A549 (cell line): ENCODE measurements at regions not wholly inside any gene's neighbourhood (a gene's known extent, or its start where the extent isn't known, plus 50 kb on each side); places are given as distances from the start of the nearest gene placed in this dataset.

Experiments
- ATAC-seq, 2 experiments: fragments of 200-7000 bp in 1 of 2; fragments of >200 bp in 1 of 2; cut with Nextera tagmentation in 1 of 2; cut with Tn5 transposase in 1 of 2; 3 replicates each; pipeline versions ENCODE4 v1.8.0 to v1.9.1; 2018 to 2020; ENCODE audit warnings: mild to moderate bottlenecking in 1 of 2, moderate library complexity in 1 of 2
- CTCF ChIA-PET: fragments of 300-600 bp; sonication (Branson Sonifier 250); formaldehyde crosslinking; extraction: SDS; loops from one replicate; lab custom pipeline; 2021; ENCODE audit warnings: antibody characterized with exemption, inconsistent platforms; lab: Yijun Ruan, JAX
- POLR2A ChIA-PET: fragments of 350-600 bp; formaldehyde crosslinking; extraction: SDS; loops from one replicate; lab custom pipeline; 2021; ENCODE audit warnings: antibody characterized with exemption, inconsistent platforms; lab: Yijun Ruan, JAX
- DNase-seq, 2 experiments: peaks; one replicate each; pipeline versions ENCODE4 v3.0.0 to v3.0.0-alpha.2; 2011 to 2016; ENCODE audit warnings: low read depth in 1 of 2, low spot score in 1 of 2
- FAIRE-seq: peaks from 2 replicates; lab custom pipeline; 2011; peaks lifted over from hg19 to GRCh38; lab: Jason Lieb, UNC
- H3K27ac ChIP-seq, 2 experiments: fragments of >200 bp; sonication (Bioruptor Twin); formaldehyde crosslinking; 3 replicates each; pipeline ENCODE4 v1.5.1; 2016 to 2017
- H3K4me1 ChIP-seq: fragments of >200 bp; sonication (Bioruptor Twin); formaldehyde crosslinking; 3 replicates; pipeline ENCODE4 v1.6.1; 2016
- H3K4me2 ChIP-seq: fragments of >200 bp; sonication (Bioruptor Twin); formaldehyde crosslinking; 3 replicates; pipeline ENCODE4 v1.6.1; 2016
- H3K4me3 ChIP-seq: fragments of >200 bp; sonication (Bioruptor Twin); formaldehyde crosslinking; 3 replicates; pipeline ENCODE4 v1.5.1; 2016
- H3K9me3 ChIP-seq: fragments of >200 bp; sonication (Bioruptor Twin); formaldehyde crosslinking; 3 replicates; pipeline ENCODE4 v1.6.1; 2016
- BHLHE40 ChIP-seq: IDR thresholded peaks from 2 replicates; pipeline ENCODE4 v1.6.1; 2012; ENCODE audit warnings: low read depth, low read length, inconsistent platforms
- CBX8 ChIP-seq: fragments of 200-600 bp; sonication (generic); IDR thresholded peaks from 2 replicates; pipeline ENCODE4 v1.6.1; 2016
- CHD2 ChIP-seq: fragments of 150-350 bp; IDR thresholded peaks from 2 replicates; pipeline ENCODE4 v1.6.1; 2014; ENCODE audit warnings: low read length; ENCODE audit not compliant: partially characterized antibody
- EHF ChIP-seq: fragments of 250-450 bp; sonication (Bioruptor Pico); IDR thresholded peaks from 2 replicates; pipeline ENCODE4 v1.5.0; 2020; ENCODE audit warnings: mild to moderate bottlenecking
- ESRRA ChIP-seq: fragments of 150-350 bp; IDR thresholded peaks from 2 replicates; pipeline ENCODE4 v1.6.1; 2014; ENCODE audit warnings: mild to moderate bottlenecking, low read length, borderline replicate concordance
- FOSL2 ChIP-seq, 2 experiments: fragments of 450-650 bp in 1 of 2; fragments of >200 bp in 1 of 2; sonication (Bioruptor Twin) in 1 of 2; formaldehyde crosslinking; IDR thresholded peaks; 2 replicates each; pipeline versions ENCODE4 v1.5.0 to v1.6.1; 2016 to 2020; ENCODE audit warnings: mild to moderate bottlenecking in 1 of 2, moderate library complexity in 1 of 2
- GATA3 ChIP-seq: IDR thresholded peaks from 2 replicates; pipeline ENCODE4 v1.6.1; 2012; ENCODE audit warnings: borderline replicate concordance
- HEYL ChIP-seq: fragments of 250-450 bp; sonication (Bioruptor Pico); IDR thresholded peaks from 2 replicates; pipeline ENCODE4 v1.8.0; 2021; ENCODE audit warnings: mild to moderate bottlenecking, moderate library complexity
- MAFK ChIP-seq: fragments of 450-650 bp; IDR thresholded peaks from 2 replicates; pipeline ENCODE4 v1.6.1; 2014; ENCODE audit not compliant: partially characterized antibody
- NPAS2 ChIP-seq: fragments of 250-450 bp; sonication (Bioruptor Pico); IDR thresholded peaks from 2 replicates; pipeline ENCODE4 v1.8.0; 2022; ENCODE audit warnings: mild to moderate bottlenecking, moderate library complexity, borderline replicate concordance
- NR3C1 ChIP-seq: fragments of >200 bp; sonication (Bioruptor Twin); formaldehyde crosslinking; IDR thresholded peaks from 3 replicates; pipeline ENCODE4 v1.6.1; 2017
- PHF8 ChIP-seq: fragments of 200-600 bp; sonication (generic); IDR thresholded peaks from 2 replicates; pipeline ENCODE4 v1.6.1; 2016; ENCODE audit warnings: low read depth, mild to moderate bottlenecking, antibody characterized with exemption, moderate library complexity, borderline replicate concordance
- POLR2A ChIP-seq: IDR thresholded peaks from 2 replicates; pipeline ENCODE4 v1.6.1; 2012; ENCODE audit warnings: mild to moderate bottlenecking, low read length
- POLR2AphosphoS2 ChIP-seq: conservative IDR thresholded peaks from 2 replicates; pipeline ENCODE4 v1.6.1; 2012; ENCODE audit warnings: low read length, improper control_type of control experiment, inconsistent platforms
- RAD21 ChIP-seq, 2 experiments: fragments of >200 bp in 1 of 2; sonication (Bioruptor Twin) in 1 of 2; formaldehyde crosslinking in 1 of 2; IDR thresholded peaks in 1 of 2; conservative IDR thresholded peaks in 1 of 2; 2 replicates in 1 of 2; 3 replicates in 1 of 2; pipeline ENCODE4 v1.6.1; 2012 to 2018; ENCODE audit warnings: inconsistent platforms in 1 of 2
- RFX5 ChIP-seq: fragments of 450-650 bp; IDR thresholded peaks from 2 replicates; pipeline ENCODE4 v1.7.1; 2014; ENCODE audit warnings: antibody characterized with exemption, mild to moderate bottlenecking, moderate library complexity
- RNF2 ChIP-seq: fragments of 200-600 bp; sonication (generic); IDR thresholded peaks from 2 replicates; pipeline ENCODE4 v1.6.1; 2016; ENCODE audit warnings: low read depth, mild to moderate bottlenecking, antibody characterized with exemption, moderate library complexity, borderline replicate concordance
- SMC3 ChIP-seq: fragments of >200 bp; sonication (Bioruptor Twin); formaldehyde crosslinking; IDR thresholded peaks from 3 replicates; pipeline ENCODE4 v1.6.1; 2018; ENCODE audit warnings: inconsistent platforms
- ZC3H11A ChIP-seq: fragments of 450-650 bp; IDR thresholded peaks from 2 replicates; pipeline ENCODE4 v1.6.1; 2014; ENCODE audit warnings: antibody characterized with exemption, mild to moderate bottlenecking
- WGBS: methylation state at CpG from one replicate; pipeline ENCODE4 v1.1.6; 2017; ENCODE audit errors: missing lambda C conversion rate; 5-methylcytosine and 5-hydroxymethylcytosine counted together
- TF ChIP-seq, protein P1 (sequence below): fragments of 450-650 bp; IDR thresholded peaks from 2 replicates; pipeline ENCODE4 v1.6.1; 2014; ENCODE audit warnings: antibody characterized with exemption
- TF ChIP-seq, protein P2 (sequence below): fragments of 250-450 bp; sonication (Bioruptor Pico); IDR thresholded peaks from 2 replicates; pipeline ENCODE4 v1.5.0; 2021; ENCODE audit warnings: mild to moderate bottlenecking, moderate library complexity, borderline replicate concordance
- TF ChIP-seq, protein P3 (sequence below): fragments of 200-600 bp; sonication (generic); IDR thresholded peaks from 2 replicates; pipeline ENCODE4 v1.6.1; 2016; ENCODE audit warnings: antibody characterized with exemption, mild to moderate bottlenecking, moderate library complexity

DNA sequence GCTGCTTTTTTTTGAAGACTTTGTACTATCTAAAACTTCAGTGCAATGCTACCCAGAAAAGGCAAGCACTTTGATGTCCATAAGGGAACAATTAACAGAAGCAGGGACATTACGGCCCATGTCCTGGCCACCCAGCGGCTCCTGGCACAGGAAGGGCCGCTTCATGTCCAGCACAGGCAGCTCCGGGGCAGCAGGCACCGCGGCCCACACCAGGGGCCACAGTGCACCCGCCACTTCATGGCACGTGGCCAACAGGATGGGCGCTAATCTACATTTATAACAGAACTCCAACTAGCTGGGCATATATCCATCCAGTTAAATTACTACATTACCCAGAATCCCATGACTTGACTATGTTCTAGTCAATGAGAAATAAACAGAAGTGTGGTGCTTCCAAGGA is 198.2 kb upstream of the ID4 start (continued):
- TF ChIP-seq NPAS2: no peak
- TF ChIP-seq, protein P1, sequence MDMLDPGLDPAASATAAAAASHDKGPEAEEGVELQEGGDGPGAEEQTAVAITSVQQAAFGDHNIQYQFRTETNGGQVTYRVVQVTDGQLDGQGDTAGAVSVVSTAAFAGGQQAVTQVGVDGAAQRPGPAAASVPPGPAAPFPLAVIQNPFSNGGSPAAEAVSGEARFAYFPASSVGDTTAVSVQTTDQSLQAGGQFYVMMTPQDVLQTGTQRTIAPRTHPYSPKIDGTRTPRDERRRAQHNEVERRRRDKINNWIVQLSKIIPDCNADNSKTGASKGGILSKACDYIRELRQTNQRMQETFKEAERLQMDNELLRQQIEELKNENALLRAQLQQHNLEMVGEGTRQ: no peak
- TF ChIP-seq CHD2: no peak

DNA sequence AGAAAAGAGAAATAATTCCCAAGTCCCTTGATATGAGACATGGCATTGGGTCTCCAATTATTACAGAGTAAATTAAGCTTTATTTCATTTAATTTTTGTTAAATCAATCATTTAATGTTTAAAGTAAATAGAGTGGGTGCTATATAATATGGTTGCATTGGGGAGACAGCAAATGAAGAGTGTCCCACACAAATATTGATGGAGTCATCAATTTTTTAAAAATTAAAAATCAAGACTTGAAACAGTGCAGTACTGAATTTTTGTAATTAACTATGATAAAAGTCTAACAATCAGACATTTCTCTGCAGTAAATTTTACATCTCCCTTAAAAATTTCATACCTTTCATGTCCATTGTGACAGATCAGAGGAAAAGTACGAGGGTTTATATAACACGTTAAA is 193.9 kb upstream of the ID4 start:
- Histone ChIP-seq H3K4me3 (no peak overlapping the region), H3K27ac (no peak overlapping the region), H3K4me2 (no peak overlapping the region), H3K9me3 (no peaks in the 10 kb centered on the region), H3K4me1 (no peaks in the 10 kb centered on the region)
- no peak for FAIRE-seq
- TF ChIP-seq RNF2 (no peak), MAFK (peak; percentile 27), RFX5 (no peak), POLR2AphosphoS2 (no peak), POLR2A (no peak), BHLHE40 (no peak)
- CTCF ChIA-PET: interaction anchor here (1.0 kb wide), 1 partner anchor 55 kb away, joined by 5 read pairs; no protein-coding TSS in a partner anchor
- no peak for ATAC-seq
- POLR2A ChIA-PET: no interaction called here
- 75% methylated on average over 2 of the region's 2 CpGs for WGBS
- no peak for DNase-seq

DNA sequence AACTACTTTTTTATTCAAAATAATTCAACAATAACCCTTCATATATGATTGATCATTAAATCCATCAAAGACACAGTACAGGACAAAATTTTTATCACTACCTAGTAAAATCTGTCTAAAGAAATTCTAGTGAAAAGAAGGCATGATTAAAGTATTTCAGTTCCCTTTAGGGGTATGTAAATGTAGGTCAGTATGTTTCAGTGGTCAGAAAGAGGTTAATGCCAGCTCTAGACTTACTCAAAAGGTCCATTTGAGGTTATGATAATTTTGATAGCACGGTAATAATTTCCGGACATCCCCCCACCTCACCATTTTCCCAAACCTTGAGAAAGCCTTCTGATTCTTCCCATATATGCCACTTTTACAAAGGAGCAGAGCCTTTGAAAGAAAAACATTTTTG is 193.5 kb upstream of the ID4 start:
- POLR2A ChIA-PET: no interaction called here
- CTCF ChIA-PET: interaction anchor here (1.0 kb wide), 1 partner anchor 56 kb away, joined by 5 read pairs; no protein-coding TSS in a partner anchor

DNA sequence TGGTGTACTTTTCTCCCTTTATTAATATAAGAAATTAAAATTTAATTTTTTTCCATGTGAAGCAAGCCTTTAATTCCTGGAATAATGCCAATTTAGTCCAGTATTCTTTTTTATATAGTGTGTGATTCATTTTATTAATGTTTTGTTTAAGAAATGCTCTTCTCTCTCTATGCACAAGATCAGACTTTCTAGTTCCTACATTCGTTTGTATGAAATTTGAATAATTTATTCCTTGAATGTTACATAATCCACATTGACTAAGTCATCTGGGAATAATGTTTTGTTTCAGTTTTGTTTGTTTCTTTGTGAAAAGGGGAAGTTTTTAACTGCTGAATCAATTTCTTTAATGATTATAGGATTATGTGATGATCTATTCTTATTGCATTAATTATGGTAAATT is 181.4 kb upstream of the ID4 start:
- no peak for FAIRE-seq
- no peak for ATAC-seq
- 24% methylated on average over 1 of the region's 1 CpG for WGBS
- Histone ChIP-seq H3K4me2 (no peak overlapping the region), H3K27ac (no peak overlapping the region), H3K9me3 (no peaks in the 10 kb centered on the region), H3K4me3 (no peak overlapping the region), H3K4me1 (no peaks in the 10 kb centered on the region)
- TF ChIP-seq RAD21 (conservative IDR thresholded peaks at IDR 0.05 in 1 of 2, IDR thresholded peaks at IDR 0.05 in 1 of 2) (no peak), ZC3H11A (no peak), CHD2 (no peak), RFX5 (no peak), NR3C1 (no peak), SMC3 (no peak), ESRRA (no peak), FOSL2 (IDR thresholded peaks at IDR 0.05) (no peak), FOSL2 (CRISPR knock-in tag; IDR thresholded peaks at IDR 0.05) (no peak), CBX8 (no peak)
- TF ChIP-seq, protein P2, sequence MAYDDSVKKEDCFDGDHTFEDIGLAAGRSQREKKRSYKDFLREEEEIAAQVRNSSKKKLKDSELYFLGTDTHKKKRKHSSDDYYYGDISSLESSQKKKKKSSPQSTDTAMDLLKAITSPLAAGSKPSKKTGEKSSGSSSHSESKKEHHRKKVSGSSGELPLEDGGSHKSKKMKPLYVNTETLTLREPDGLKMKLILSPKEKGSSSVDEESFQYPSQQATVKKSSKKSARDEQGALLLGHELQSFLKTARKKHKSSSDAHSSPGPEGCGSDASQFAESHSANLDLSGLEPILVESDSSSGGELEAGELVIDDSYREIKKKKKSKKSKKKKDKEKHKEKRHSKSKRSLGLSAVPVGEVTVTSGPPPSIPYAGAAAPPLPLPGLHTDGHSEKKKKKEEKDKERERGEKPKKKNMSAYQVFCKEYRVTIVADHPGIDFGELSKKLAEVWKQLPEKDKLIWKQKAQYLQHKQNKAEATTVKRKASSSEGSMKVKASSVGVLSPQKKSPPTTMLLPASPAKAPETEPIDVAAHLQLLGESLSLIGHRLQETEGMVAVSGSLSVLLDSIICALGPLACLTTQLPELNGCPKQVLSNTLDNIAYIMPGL: no peak
- TF ChIP-seq, protein P1: no peak
- ChIA-PET POLR2A (no interaction called here), CTCF (no interaction called here)
- no peak for DNase-seq

More for the DNA sequence above, 193.5 kb upstream of the ID4 start:
- no peak for FAIRE-seq
- Histone ChIP-seq H3K4me3 (no peak overlapping the region), H3K9me3 (no peaks in the 10 kb centered on the region), H3K27ac (no peak overlapping the region), H3K4me2 (no peak overlapping the region), H3K4me1 (no peaks in the 10 kb centered on the region)
- ATAC-seq: no peak
- DNase-seq: no peak
- TF ChIP-seq NR3C1 (no peak), GATA3 (no peak), HEYL (no peak), PHF8 (no peak), EHF (CRISPR knock-in tag) (no peak)
- TF ChIP-seq, protein P3, sequence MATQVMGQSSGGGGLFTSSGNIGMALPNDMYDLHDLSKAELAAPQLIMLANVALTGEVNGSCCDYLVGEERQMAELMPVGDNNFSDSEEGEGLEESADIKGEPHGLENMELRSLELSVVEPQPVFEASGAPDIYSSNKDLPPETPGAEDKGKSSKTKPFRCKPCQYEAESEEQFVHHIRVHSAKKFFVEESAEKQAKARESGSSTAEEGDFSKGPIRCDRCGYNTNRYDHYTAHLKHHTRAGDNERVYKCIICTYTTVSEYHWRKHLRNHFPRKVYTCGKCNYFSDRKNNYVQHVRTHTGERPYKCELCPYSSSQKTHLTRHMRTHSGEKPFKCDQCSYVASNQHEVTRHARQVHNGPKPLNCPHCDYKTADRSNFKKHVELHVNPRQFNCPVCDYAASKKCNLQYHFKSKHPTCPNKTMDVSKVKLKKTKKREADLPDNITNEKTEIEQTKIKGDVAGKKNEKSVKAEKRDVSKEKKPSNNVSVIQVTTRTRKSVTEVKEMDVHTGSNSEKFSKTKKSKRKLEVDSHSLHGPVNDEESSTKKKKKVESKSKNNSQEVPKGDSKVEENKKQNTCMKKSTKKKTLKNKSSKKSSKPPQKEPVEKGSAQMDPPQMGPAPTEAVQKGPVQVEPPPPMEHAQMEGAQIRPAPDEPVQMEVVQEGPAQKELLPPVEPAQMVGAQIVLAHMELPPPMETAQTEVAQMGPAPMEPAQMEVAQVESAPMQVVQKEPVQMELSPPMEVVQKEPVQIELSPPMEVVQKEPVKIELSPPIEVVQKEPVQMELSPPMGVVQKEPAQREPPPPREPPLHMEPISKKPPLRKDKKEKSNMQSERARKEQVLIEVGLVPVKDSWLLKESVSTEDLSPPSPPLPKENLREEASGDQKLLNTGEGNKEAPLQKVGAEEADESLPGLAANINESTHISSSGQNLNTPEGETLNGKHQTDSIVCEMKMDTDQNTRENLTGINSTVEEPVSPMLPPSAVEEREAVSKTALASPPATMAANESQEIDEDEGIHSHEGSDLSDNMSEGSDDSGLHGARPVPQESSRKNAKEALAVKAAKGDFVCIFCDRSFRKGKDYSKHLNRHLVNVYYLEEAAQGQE: no peak
- TF ChIP-seq, protein P2: no peak
- WGBS: 53% methylated on average over 2 of the region's 2 CpGs
